ENCODE measurements at regions not wholly inside any gene's neighbourhood (a gene's known extent, or its start where the extent isn't known, plus 50 kb on each side); places are given as distances from the start of the nearest gene placed in this dataset.
"Not testable (repeated sequence)": the region's sequence is repeated elsewhere in the genome, so short reads cannot be mapped to it uniquely, and the experiment has no call there.

- DNase-seq, result no peak
Observed at GRCh38 chr5:89315286-89316100, 432.5 kb upstream of the MEF2C start.

GRCh38 chr5:89313804-89314588 is 431.0 kb upstream of the MEF2C start:
- no peak for DNase-seq

DNA sequence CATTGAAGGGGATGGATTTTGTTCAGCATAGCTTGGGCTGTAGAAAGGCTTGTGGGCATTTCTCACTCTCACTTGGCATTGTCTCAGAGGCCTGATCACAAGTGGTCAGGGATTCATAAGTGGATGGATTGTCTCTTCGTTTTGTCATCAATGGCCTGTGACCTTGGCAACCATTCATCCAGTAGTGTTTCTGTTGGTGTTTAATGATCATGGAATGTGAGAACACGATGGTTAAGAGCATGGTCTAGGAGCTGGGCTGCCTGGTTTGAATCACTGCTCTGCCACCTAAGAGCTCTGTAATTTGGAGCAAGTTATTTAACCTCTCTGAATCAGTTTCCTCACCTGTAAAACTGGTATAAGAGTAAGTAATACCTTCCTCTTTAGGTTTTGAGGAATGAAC is 430.1 kb upstream of the MEF2C start:
- no peak for DNase-seq

- no peak for DNase-seq
Observed at GRCh38 chr5:89309268-89309667, 426.3 kb upstream of the MEF2C start.

GRCh38 chr5:89308606-89309040 is 425.6 kb upstream of the MEF2C start:
- no peak for DNase-seq

DNA sequence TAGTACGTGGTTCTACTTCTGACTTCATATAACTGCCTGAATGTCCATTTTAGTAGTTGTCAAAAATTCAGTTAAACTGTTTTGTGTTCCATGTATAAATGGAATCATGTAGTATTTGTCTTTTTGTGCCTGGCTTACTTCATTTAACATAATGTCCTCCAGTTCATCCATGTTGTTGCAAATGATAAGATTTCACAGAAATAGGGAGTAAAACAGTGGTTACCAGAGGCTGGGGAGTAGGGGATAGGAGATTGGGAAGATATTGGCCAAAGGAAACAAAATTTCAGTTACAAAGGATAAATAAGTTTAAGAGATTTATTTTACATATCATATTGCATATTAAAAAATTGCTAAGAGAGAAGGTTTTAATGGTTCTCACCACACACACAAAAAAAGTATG is 425.0 kb upstream of the MEF2C start:
- DNase-seq, result no peak

- not testable (repeated sequence) for DNase-seq
Observed at GRCh38 chr5:89307141-89307540, 424.2 kb upstream of the MEF2C start.

DNA sequence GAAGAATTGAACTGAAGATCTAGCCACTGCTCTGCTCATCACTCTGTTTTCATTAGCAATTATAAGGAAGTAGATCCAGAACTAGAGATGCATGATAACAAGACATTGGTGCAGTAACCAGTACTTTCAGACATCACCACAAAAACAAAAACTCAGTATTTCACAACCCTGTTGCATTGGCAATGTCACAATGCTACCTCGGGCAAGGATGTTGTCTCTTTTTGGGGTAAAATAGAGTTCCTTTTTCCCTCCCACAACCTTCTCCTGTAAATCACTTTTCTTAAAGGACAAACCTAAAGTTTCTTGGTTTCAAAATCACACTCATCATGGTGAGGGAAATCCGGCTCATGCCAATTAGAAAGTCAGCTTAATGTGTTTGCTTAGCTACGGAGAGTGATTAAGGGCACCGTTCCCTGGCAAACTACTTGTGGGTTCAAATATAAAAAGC is 420.1 kb upstream of the MEF2C start:
- DNase-seq, result no peak

DNA sequence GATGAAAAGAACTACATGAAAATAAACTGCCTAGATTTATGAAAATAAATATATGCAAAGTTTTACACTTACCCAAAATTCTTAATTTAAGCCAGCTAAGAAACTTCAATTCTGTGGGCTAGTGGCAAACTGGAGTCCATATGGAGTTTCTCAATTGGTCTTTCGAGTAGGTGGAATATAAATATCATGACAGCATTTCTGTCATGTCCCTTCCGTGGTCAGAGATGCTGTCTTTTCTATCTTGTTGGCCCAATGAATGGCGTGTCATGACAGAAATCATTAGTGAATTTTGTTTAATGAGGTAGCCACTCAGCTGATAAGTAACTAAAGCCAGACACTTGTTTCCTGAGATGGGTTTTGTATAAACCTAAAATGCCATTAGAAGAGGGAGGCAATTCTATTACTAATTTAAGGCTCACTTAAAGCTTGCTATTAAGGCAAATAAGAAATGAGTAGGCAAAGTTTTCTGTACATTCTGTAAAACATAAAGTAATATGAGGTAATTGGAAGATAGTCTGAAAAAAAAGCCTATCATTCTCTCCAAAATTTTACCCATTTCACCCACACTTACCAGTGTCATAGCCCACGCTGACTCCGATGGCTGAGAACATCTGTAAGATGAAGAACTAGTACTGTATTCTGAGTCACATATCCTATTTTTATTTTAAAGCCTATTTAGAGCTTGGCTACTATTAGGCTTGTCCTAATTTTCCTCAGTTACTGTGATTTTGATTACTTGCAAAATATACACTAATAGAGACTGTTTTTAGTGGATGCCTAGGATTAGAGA is 419.3 kb upstream of the MEF2C start:
- DNase-seq, result no peak

DNA sequence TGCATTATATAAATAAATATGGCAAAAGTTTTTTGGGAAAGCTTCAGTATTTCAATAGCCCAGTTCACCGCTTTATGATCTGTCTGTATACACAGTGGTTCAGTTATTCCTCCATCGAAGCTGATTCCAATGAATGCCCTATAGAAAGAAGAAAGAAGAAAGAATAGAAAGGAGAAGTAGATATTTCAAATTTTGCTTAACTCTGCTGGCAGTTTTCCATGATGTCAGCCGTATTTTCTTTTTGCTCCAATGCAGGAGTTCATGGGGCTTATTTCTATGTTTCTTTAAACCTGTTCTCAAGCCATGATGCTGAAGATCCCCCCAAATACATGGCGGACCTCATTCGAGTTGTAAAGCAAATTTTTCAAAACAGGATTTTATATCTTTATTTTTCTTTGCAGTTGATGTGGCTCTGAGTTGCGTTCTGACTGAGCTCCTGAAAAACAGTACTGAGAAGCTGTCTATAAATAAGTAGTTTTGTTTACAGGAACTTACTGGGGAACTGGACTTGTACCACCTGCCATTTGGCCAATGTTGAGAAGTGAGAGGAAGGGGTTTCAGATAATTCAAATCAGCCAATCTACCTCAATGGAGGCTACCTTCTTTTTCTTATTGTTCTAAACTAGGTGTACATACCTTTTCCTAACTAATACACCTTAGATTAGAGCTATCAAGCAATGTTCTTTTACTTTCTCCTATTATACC is 418.5 kb upstream of the MEF2C start:
- DNase-seq, result no peak

GRCh38 chr5:89300426-89300970 is 417.5 kb upstream of the MEF2C start:
- DNase-seq, result no peak

- no peak for DNase-seq
Observed at GRCh38 chr5:89299998-89300397, 417.0 kb upstream of the MEF2C start.

GRCh38 chr5:89297066-89297465 is 414.1 kb upstream of the MEF2C start:
- no peak for DNase-seq

DNA sequence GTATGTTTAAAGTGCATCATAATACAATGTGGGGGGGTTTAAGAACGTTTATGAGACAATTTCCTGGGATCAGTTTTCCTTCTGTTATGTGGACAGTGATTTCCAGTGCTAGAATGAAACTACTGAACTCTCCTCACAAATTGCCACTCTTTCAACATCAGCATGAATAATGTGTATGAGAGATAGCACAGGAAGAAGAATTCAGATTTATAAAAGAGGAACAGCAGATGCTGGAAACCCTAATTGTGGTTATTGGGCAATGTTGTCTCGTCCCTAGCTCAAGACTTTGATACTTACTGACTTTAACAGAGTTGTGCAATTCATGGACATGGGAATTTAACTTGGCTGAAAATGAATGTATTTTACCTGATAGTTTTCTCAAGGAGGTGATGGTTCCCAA is 410.8 kb upstream of the MEF2C start:
- DNase-seq, result no peak

- DNase-seq, result no peak
Observed at GRCh38 chr5:89292487-89292886, 409.5 kb upstream of the MEF2C start.

DNA sequence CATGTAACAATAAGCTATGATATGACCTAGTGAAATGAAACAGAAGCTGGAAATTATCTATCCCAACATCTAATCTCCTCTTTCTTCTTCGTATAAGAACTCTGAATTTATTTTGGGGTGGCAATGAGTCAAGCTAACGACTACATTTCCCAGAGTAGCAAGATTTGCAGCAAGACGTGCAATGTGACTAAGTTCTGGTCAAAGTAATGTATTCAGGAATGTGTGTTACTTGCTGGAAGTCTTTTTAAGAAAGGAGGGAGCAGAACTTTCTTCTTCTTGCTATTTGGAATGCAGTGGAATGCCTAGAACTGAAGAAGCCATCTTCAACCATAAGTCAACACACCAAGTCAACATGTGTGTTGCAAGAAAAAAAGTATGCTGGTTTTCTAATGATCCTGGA is 406.6 kb upstream of the MEF2C start:
- DNase-seq, result no peak

DNA sequence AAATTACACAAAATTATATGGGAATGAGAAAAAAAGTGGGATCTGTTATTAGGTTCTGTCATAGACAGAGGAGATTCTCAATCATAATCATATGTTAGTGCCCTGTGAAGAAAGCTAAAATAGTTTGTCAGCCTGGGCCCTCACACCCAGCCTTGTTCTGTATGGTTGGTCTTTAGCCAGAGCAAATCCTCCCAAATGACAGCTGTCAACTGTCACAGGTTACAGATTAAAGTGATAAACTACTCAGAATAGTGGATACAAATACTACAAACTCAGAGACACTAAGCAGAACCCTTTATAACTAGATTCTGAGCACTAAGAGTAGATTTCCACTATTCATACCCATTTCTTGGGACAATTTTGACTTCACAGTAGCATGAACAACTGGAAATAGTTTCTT is 405.0 kb upstream of the MEF2C start:
- no peak for DNase-seq

DNA sequence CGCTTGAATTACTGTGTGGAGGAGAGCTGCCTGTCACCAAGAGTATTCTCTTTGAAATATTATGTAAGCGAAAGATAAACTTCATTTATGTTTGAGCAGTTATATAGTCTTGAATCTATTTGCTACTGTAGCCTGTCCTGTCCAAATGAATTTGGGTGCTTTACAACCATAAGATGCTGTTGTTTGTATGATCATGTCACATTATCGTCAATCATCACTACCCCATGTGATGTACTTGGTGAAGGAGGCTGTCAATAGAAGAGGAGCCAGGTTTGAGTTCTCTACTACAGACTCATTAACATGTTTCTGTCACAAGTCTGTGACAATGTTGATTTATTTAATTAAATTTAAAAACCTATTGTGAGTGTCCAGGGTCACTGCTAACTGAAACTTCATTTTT is 403.3 kb upstream of the MEF2C start:
- DNase-seq, result no peak

GRCh38 chr5:89283728-89284493 is 400.9 kb upstream of the MEF2C start:
- no peak for DNase-seq

DNA sequence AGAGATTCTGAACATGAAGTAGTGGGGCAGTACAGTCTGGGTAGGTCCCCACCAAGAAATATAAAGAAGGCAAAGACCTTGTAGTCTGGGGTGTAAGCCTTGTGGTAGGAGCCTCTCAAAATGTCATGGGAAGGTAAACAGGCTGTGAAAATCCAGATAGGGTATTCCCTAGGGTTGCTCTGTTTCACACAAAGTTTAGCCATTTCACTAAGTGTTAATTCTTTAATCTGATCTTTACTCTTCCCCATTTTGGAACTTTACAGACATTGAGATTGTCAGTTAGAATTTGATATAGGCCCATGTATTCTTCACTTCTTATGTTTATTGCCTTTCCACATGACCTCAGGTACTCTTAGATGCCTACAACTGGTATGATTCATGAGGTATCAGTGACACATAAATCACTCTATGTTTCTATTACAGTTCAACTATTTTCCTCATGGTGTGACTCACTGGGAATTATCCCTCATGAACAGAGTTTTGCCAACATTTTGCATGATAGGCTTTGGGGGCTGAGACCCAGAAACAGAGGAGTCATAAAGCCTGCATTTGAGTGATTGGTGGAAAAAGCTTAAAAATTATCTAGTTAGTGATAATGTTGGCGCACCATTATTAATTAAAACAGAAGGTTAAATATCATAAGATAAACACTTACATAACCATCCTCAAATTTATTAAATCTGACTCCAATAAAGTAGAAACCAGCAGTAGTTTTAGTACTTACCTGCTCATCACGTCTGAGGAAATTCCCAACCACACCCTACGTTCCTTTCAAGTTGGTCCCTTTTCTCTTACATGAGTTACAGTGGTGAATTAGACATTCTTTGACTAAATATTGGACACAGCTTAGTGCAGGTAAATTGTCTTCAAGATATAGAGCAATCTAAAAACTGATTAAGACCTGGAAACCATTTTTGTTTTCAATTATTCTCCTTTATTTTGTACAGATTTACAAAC is 399.8 kb upstream of the MEF2C start:
- no peak for DNase-seq

Measured in stimulated activated naive CD4-positive, alpha-beta T cell treated with Interleukin-2 at 50 U/mL for 16 hours (primary cell).